GM12872 (cell line): ENCODE measurements at regions not wholly inside any gene's neighbourhood (a gene's known extent, or its start where the extent isn't known, plus 50 kb on each side); places are given as distances from the start of the nearest gene placed in this dataset.

ENCODE experiments used
- CTCF ChIP-seq: IDR thresholded peaks from 3 replicates; pipeline ENCODE4 v1.5.1; 2011; ENCODE audit warnings: low read depth, mild to moderate bottlenecking, low read length, moderate library complexity; ENCODE audit not compliant: insufficient read depth

GRCh38 chr9:120267929-120268328 is 312.0 kb downstream of the CDK5RAP2 start:
- TF ChIP-seq CTCF, result no peak

- TF ChIP-seq CTCF, result no peak
Observed at GRCh38 chr9:120265791-120266190, 314.2 kb downstream of the CDK5RAP2 start.

- no peak for TF ChIP-seq CTCF
Observed at GRCh38 chr9:120264528-120264927, 315.4 kb downstream of the CDK5RAP2 start.

GRCh38 chr9:120263836-120264235 is 316.1 kb downstream of the CDK5RAP2 start:
- TF ChIP-seq CTCF, result no peak

- no peak for TF ChIP-seq CTCF
Observed at GRCh38 chr9:120261419-120261818, 318.5 kb downstream of the CDK5RAP2 start.

GRCh38 chr9:120259100-120259499 is 320.9 kb downstream of the CDK5RAP2 start:
- TF ChIP-seq CTCF, result no peak

- no peak for TF ChIP-seq CTCF
Observed at GRCh38 chr9:120258096-120258495, 321.9 kb downstream of the CDK5RAP2 start.

GRCh38 chr9:120257483-120257882 is 322.5 kb downstream of the CDK5RAP2 start:
- no peak for TF ChIP-seq CTCF
